Upper lobe of left lung (tissue), 4 donors: ENCODE measurements at regions not wholly inside any gene's neighbourhood (a gene's known extent, or its start where the extent isn't known, plus 50 kb on each side); places are given as distances from the start of the nearest gene placed in this dataset.

ENCODE experiments used
- CTCF ChIP-seq, 6 experiments: fragments of 450-650 bp in 4 of 6; fragments of 200-600 bp in 2 of 6; sonication (generic) in 2 of 6; IDR thresholded peaks; one replicate each; pipeline ENCODE4 v1.5.1; 2016 to 2019; ENCODE audit warnings: antibody characterized with exemption in 6 of 6
- POLR2A ChIP-seq, 4 donors: fragments of 450-650 bp; IDR thresholded peaks; one replicate each; pipeline ENCODE4 v1.5.1; 2016 to 2017; ENCODE audit warnings: antibody characterized with exemption in 4 of 4, mild to moderate bottlenecking in 2 of 4

- TF ChIP-seq CTCF (IDR thresholded peaks at IDR 0.05) (no peak), POLR2A (IDR thresholded peaks at IDR 0.05) (no peak)
Observed at GRCh38 chr7:88565401-88565800, 194.1 kb upstream of the ZNF804B start.
